Cerebellar cortex (tissue), 1 donor: ENCODE measurements at regions not wholly inside any gene's neighbourhood (a gene's known extent, or its start where the extent isn't known, plus 50 kb on each side); places are given as distances from the start of the nearest gene placed in this dataset.

ENCODE experiments used
- DNase-seq: peaks from one replicate; pipeline ENCODE4 v3.0.0-alpha.2; 2015; ENCODE audit warnings: low spot score

- no peak for DNase-seq
Observed at GRCh38 chr11:116442238-116442752, 330.5 kb downstream of the BUD13 start.

- no peak for DNase-seq
Observed at GRCh38 chr11:116439361-116439677, 333.5 kb downstream of the BUD13 start.

- no peak for DNase-seq
Observed at GRCh38 chr11:116438651-116439360, 334.0 kb downstream of the BUD13 start.

- no peak for DNase-seq
Observed at GRCh38 chr11:116434986-116435385, 337.8 kb downstream of the BUD13 start.

GRCh38 chr11:116432301-116432700, 340.5 kb downstream of the BUD13 start:
- DNase-seq: peak; percentile 84

GRCh38 chr11:116431842-116432241, 340.9 kb downstream of the BUD13 start:
- no peak for DNase-seq

- no peak for DNase-seq
Observed at GRCh38 chr11:116428638-116428975, 344.2 kb downstream of the BUD13 start.

- DNase-seq: no peak
Observed at GRCh38 chr11:116427903-116428637, 344.7 kb downstream of the BUD13 start.

- DNase-seq: no peak
Observed at GRCh38 chr11:116427337-116427902, 345.4 kb downstream of the BUD13 start.

GRCh38 chr11:116426761-116427160, 346.0 kb downstream of the BUD13 start:
- DNase-seq: no peak

GRCh38 chr11:116424615-116425261, 348.0 kb downstream of the BUD13 start:
- no peak for DNase-seq

GRCh38 chr11:116422956-116423600, 349.7 kb downstream of the BUD13 start:
- no peak for DNase-seq

GRCh38 chr11:116422556-116422955, 350.2 kb downstream of the BUD13 start:
- no peak for DNase-seq

- no peak for DNase-seq
Observed at GRCh38 chr11:116421529-116422185, 351.1 kb downstream of the BUD13 start.

- no peak for DNase-seq
Observed at GRCh38 chr11:116420770-116421528, 351.8 kb downstream of the BUD13 start.

- no peak for DNase-seq
Observed at GRCh38 chr11:116420030-116420429, 352.8 kb downstream of the BUD13 start.

- DNase-seq: no peak
Observed at GRCh38 chr11:116418388-116419041, 354.3 kb downstream of the BUD13 start.

GRCh38 chr11:116416852-116417251, 355.9 kb downstream of the BUD13 start:
- DNase-seq: no peak

- DNase-seq: no peak
Observed at GRCh38 chr11:116415095-116415494, 357.7 kb downstream of the BUD13 start.

GRCh38 chr11:116414357-116414880, 358.4 kb downstream of the BUD13 start:
- no peak for DNase-seq
